HG03196 (cell line): ENCODE measurements at regions not wholly inside any gene's neighbourhood (a gene's known extent, or its start where the extent isn't known, plus 50 kb on each side); places are given as distances from the start of the nearest gene placed in this dataset.
"Not testable (repeated sequence)": the region's sequence is repeated elsewhere in the genome, so short reads cannot be mapped to it uniquely, and the experiment has no call there.

Source experiments
- ATAC-seq: cut with Tn5 transposase; IDR thresholded peaks from one replicate; pipeline ENCODE4 v1.9.1; 2021; ENCODE audit not compliant: unreplicated experiment

DNA sequence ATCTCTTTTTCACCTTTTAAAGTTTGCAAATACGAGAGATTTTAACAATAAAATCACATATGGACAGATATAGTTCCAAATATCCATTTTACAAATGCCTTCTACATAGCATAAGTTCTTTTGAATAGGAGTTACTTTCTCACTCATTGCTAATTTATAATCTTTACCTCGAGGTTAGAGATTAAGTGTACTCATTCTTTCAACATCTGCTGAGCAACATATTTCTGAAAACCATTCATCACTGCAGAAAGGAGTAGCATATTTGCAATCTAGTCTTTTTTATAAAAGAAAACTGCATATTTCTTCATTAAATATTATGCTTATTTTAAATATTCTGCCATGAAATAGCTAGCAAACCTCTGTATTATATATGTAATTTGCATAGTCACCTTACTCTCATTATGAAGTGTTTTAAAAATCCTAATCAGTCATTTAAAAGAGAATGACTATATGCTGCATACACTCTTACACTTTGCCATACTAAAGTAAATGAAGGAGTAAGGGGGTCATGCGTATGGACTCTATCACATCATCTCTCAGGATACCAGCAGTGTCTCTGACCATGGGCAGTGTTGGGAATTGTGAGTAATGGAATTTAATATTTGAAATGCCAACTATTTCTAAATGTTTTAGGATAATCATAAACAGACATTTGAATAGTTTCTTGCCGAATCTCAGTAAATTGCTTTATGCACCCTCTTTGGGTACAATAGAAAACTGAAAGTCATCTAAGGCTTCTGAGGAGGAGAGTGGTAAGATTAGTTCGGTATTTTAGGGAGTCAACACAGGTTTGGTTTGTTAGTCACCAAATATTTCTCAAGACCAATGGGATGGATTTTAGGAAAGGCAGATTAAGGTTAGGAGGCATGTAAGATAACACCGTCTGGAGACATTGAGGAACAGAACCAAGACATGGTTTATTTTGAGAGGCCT, 524.8 kb upstream of the ATP2B1 start:
- no peak for ATAC-seq

DNA sequence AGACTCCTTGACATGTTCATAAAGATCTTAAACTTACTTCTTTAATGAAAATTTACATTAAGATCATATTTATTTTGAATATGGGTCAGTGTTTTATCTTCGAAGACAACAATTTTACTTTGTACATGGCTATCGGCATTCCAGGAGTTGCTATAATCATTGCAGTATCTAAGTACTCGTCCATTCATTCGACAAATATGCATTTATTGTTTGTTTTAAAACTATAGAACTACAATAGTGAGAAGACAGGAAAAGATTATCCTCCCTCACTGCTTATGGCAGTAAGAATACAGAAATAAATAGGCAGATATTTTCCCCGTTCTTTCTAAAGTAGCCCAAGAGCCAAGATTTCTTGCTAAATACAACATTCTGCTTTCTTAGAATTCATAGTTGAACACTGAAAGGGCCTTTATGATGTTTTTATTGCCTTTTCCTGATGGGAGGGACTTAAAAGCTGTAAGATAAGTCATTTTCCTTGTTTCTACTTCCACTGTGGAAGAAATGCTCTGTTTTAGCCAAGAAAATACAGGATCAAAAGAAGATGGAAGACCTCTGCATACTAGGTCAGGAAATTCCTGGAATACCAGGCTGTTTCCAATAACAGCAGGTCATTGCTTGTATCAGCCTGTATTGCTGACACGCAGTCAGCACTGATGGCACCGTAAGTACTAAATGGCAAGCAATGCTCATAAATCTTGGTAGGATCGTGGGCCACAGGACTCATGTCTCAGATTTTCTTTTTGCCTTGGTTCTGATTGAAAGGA, 521.0 kb upstream of the ATP2B1 start:
- no peak for ATAC-seq

DNA sequence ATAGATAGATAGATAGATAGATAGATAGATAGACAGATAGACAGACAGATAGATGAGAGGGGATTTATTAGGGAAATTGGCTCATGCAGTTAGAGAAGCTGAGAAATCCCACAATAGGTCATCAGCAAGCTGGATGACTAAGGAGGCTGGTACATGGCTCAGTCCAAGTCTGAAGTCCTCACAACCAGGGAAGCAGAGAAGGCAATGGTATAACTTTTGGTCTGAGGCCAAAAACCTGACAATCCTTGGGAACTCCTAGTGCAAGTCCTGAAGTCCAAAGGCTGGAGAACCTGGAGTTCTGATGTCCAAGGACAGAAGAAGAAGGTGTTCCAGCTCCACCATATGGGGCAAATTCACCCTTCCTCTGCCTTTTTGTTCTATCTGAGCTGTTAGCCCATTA, 517.6 kb upstream of the ATP2B1 start:
- no peak for ATAC-seq

DNA sequence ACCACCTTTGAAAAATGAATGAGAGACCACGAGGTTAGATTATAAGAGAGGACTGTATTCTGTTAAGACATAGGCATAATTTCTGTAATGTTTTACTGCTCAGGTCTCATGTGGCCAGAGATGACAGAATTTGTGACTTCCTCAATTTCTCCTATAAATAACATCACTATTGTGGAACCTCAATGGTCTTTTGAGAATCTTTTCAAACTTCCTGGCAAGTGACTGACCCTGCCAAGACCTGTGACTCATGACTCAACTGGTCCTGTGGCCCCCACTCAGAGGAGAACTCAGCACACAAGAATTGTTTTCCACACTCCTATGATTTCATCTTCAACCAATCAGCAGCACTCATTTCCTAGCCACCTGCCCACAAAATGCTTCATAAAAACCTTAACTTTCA, 508.2 kb upstream of the ATP2B1 start:
- no peak for ATAC-seq

DNA sequence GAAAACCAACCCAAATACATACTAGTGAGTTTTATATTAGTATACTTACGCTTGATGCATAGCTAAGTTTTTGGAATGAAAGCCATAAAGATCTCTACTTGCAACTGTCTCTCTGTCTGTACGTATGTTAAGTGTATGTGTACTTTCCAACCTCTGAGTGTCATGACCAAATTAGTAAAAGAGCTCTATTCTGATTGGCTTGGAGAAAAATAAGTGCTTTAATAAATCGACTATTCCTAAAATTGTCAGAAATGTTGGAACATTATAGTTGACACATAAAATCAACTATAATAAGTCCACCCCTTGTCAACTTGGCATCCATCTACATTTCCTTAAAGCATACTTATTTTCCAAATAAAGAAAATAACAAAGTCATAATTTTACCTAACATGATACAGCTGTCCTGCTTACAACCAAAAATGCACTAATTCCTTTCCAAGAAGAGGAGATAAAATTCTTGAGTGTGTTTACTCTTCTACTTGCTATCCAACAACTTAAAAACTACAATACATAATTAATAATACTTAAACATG, 507.4 kb upstream of the ATP2B1 start:
- no peak for ATAC-seq

DNA sequence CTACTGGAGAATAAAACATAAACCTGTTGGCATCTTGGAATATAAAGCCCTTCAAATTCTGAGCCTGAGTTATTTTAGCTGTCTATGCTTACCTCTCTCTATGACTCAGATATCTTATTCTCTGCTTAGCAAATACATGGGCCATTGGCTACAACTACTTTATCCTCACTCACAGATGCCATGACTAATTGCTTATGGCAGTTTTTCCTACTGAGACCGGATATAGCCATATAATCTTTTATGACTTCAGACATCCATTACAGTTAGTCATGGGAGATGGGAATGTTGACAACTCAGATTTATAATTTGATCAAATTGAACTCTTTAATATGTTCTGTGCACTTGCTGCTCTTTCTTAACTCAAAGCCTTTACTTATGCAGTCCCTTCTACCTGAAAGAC, 502.4 kb upstream of the ATP2B1 start:
- no peak for ATAC-seq

DNA sequence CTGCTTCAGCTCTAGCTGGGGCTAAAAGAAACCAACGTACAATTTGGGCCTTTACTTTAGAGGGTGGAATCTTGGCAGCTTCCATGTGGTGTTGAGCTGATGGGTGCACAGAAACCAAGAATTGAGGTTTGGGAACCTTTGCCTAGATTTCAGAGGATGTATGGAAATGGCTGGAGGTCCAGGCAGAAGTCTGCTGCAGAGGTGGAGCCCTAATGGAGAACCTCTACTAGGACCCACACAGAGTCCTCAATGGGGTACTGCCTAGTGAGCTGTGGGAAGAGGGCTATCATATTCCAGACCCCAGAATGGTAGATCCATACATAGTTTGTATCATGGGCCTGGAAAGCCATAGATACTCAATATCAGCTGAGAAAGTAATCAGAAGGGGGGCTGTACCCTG, 500.4 kb upstream of the ATP2B1 start:
- no peak for ATAC-seq

DNA sequence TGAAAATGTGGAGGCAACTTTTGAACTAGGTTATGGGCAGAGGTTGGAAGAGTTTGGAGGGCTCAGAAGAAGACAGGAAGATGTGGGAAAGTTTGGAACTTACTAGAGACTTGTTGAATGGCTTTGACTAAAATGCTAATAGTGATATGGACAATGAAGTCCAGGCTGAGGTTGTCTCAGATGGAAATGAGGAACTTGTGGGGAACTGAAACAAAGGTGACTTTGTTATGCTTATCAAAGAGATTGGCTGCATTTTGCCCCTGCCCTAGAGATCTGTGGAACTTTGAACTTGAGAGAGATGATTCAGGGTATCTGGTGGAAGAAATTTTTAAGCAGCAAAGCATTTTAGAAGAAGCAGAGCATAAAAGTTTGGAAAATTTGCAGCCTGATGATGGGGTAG, 499.7 kb upstream of the ATP2B1 start:
- ATAC-seq, result not testable (repeated sequence)

DNA sequence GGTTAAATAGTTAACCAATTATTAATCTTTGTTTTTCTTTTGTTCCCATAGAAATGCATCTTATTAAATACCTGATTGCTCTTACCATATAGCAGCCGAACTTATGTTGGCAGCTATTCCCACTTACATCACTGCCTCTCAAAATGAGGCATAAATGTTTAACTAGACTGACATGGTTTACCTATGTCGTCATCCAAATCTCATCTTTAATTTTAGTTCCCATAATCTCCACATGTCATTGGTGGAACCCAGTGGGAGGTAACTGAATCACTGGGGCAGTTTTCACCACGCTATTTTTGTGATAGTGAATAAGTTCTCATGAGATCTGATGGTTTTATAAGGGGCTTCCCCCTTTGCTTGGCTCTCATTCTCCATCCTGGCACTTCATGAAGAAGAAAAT, 499.2 kb upstream of the ATP2B1 start:
- ATAC-seq, result no peak

DNA sequence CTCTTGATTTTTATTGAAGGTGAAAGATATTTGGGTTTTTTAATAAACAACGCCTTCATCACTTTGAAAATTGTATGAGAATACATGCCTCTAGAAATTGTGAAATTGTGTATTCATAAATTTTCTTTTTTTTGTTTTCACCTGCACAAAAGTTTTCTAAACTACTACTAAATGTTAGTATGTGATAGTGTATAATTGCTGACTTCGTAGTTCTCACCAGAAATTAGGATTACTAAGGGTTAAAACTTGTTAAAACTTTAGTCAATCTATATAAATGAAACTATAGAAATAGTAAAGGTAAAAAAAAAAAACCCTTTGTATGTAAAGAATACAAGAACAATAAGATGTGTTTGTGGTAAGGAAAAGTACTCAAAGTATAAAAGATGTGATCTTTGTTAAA, 496.5 kb upstream of the ATP2B1 start:
- no peak for ATAC-seq

DNA sequence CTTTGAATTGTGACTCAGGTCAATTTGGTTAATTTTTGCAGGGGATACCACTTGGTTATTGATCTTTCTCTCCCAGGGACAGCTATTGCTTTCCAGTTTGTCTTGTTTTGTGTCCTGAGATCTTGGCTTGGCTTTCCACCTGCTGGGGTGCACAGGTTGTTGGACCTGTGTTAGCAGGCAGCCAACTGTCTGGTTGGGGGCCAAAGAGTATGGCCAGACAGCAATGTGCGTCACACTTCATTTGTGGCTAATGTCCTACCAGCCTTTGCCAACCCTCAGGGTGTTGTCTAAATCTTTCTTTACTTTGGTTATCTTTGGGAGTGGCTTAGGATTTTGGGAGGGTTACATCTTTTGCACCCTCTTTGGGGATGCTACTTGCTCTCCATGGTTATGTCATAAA, 494.9 kb upstream of the ATP2B1 start:
- no peak for ATAC-seq

DNA sequence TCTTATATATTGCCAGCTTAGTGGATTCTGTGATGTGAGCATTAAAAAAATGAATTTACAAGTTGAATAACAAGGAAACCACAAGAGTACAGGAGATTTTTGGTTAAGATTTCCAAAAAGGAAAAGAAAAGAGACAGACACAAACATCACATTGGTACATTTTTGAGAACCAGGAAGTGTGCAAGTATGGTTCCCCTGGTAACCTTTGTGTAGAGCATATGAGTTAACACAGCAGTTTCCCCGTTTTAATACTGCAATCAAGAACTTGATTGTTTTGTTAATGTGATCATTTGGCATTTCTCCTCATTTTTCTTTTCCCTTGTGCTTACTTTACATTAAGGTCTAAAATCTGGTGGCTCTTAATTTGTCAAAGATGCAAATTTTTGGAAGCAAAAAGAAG, 490.4 kb upstream of the ATP2B1 start:
- no peak for ATAC-seq

DNA sequence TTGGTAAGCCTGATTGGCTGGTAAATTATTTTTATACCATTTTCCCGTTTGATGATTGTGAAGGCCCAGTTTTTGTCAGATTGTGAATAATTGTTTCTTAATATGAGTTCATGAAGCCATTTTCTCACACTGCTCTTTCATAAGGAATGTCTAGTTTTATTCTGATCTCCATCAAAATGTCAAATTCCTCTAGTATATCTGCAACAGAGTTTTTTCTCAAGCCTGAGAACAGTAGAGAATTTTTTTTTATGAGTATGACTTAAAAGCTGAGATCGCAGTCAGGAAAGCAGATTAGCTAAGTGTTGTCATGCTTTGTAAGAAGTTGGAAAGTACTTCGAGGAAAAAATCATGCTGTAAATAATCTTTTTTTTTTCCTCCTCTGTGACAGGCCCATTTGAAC, 484.9 kb upstream of the ATP2B1 start:
- ATAC-seq, result no peak

DNA sequence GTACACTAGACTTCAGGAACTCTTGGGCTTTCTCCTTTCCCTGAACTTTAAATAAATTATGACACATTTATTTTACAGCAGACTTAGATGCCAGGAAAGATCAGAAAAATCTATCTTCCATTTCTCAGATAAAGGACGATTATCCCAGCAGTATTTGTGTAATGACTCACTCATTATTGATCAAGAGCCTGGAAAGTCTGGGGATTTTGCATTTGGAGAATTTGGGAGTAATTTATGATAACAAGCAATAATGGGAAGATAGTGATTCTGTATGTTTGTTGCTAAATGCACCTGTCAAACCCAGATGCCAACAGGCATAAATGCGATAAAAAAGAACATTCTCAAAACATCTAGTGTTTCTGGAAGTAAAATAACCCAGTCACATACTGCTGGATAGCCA, 480.2 kb upstream of the ATP2B1 start:
- ATAC-seq, result no peak

DNA sequence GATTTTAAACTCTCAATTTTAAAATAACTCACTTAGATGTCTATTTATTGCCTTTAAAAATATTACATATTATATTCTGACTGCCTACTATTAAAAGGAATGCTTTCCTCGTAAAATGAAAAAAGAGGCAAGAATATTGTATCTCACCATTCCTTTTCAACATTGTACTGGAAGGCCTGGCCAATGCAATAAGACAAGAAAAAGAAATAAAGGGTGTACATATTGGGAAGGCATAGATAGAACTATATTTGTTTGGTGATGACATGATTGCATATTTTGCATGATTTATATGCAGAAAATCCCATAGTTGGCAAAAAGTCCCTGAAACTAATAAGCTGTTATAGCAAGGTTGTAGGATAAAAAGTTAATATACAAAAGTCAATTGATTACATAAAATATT, 474.6 kb upstream of the ATP2B1 start:
- ATAC-seq, result no peak

DNA sequence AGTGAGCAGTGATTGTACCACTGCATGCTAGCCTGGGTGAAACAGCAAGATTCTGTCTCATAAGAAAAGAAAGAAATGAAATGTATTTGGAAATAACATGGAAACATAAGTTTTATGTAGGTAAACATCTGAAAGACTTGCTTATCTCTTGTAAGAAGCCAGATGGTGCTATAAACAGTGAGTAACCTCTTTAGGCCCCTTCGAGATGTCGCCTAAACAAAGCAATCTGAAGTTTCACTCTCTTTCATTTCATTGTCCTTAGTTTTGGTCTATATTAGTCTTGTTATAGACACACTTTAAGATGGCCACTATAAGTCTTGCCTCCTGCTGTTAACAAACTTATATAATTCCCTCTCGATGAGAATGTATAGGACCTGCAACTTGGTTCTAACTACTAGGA, 472.6 kb upstream of the ATP2B1 start:
- no peak for ATAC-seq

DNA sequence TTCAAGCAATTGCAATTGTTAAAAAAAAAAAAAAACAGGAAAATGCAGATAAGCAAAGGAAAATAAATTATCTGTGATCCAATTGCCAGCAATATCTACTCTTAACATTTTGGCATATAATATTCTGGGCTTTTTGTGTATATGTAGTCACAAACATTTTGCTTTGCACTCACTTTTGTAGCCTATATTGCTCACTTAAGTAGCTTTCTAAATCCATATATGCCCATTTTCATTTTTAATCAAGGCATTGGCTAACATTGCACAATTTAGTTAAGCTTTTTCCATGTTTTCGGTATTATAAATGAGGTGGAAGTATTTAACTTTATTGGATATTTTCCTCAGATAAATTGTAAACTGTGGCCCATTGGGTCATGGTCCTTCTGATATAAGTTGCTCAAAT, 466.3 kb upstream of the ATP2B1 start:
- no peak for ATAC-seq

DNA sequence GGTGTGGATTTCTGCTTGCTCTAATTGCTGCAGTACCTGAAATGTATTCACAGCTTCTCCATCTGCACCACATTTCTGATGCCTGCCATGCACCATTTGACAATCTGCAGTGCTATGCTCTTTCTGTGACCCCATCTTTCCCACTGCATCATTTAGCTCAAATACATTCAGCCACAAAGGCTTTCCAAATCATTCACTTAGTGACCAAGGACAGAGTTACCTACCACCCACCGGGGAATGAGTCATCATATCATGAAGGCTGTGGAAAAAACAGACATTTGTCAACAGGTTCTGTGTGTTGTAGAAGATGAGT, 465.5 kb upstream of the ATP2B1 start:
- no peak for ATAC-seq

DNA sequence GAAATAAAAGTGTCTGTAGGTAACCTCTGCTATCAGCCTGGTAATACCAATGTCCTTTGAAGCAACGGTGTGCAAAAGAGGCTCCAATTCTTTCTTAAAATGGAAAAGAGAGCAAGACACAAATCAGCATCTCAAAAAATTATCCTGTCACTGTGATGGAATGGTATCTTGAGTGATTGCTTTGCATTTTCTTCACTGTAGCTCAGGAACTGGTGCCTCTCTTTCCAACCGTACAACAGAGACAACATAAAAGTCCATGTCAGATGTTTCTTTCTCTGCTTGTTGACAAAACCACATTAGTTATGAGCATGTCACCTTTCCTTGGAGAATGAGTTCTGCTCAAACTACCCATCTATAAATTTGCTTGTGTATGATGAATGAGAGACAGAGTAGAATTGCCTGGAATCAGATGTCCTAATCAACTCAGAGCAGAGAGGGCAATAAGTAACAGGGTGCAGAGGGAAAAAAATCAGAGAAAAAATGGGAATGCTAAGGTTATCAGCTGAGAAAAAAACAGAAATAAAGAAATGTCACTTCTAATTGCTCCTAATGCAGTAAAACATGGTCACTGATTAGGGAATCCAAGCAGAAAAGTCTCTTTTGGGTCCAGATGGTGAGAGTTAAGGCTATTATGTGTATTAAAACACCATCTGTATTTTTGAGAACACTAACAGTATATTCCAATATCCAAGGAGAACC, 465.0 kb upstream of the ATP2B1 start:
- no peak for ATAC-seq

DNA sequence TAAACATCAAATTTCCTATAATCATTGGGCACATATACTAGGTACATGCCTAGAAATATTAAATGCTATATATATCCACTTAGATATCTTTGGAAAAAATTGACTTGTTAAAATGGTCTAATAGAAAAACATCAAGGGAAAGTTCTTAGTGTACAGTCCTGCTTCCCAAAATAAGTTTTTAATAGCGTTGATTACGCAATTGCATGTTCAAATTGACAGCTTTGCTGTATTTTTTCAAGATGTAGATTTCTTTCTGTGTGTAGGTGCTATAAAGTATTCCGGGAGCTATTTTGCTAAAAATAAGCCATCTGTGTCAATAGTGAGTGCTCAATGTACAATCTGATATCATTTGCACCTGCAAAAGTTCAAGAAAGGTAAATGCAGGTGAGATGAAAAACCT, 463.9 kb upstream of the ATP2B1 start:
- no peak for ATAC-seq

DNA sequence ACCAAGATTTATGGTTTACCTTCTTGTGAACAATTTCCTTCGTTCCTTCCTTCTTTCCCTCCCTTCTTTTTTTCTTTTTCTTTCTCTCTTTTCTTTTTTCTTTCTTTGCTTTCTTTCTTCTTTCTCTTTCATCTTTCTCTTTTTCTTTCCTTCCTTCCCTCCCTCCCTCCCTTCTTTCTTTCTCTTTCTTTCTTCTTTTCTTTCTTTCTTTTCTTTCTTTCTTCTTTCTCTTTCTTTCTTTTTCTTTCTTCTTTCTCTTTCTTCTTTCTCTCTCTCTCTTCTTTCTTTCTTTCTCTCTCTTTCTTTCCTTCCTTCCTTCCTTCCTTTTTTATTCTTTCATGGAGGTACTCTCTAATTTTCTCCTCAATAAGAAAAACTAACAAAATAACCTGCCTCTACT, 462.1 kb upstream of the ATP2B1 start:
- ATAC-seq, result no peak
